HG02610 (cell line): ENCODE measurements at regions not wholly inside any gene's neighbourhood (a gene's known extent, or its start where the extent isn't known, plus 50 kb on each side); places are given as distances from the start of the nearest gene placed in this dataset.

ENCODE experiments used
- ATAC-seq: cut with Tn5 transposase; IDR thresholded peaks from one replicate; pipeline ENCODE4 v1.9.1; 2021; ENCODE audit warnings: mild to moderate bottlenecking, moderate library complexity; ENCODE audit not compliant: unreplicated experiment

- ATAC-seq: no peak
These were observed 119.2 kb downstream of the ACKR3 start for GRCh38 chr2:236688563-236689392.

DNA sequence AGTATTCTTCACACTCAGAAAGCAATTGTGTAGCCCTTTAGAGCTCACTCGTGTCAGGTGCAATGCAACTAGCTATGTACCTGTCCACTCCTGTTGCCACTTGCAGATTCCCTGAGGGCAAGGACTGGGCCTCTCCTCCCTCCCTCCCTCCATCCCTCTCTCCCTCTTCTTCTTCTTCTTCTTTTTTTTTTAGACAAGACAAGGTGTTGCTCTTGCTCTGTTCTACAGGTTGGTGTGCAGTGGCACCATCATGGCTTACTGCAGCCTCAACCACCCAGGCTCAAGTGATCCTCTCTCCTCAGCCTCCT is 119.7 kb downstream of the ACKR3 start:
- ATAC-seq: no peak

DNA sequence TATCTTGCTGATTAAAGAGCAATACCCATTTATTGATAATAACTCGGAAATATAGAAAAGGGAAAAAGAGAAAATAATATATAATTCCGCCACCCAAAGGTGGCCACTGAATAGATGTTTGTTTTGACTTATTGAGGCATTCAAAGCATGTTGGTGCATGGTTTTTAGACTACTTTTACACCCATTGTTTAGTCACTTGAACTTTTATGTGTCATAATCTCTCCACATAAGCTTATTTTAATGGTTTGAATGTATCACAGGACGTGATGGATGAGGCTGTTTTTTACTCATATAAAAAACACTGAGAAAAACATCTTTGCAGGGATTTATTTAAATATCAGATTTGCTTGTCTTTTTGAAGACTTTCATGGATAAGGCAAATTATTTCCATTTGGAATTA is 120.4 kb downstream of the ACKR3 start:
- no peak for ATAC-seq

- ATAC-seq: no peak
These were observed 121.1 kb downstream of the ACKR3 start for GRCh38 chr2:236690726-236691125.

DNA sequence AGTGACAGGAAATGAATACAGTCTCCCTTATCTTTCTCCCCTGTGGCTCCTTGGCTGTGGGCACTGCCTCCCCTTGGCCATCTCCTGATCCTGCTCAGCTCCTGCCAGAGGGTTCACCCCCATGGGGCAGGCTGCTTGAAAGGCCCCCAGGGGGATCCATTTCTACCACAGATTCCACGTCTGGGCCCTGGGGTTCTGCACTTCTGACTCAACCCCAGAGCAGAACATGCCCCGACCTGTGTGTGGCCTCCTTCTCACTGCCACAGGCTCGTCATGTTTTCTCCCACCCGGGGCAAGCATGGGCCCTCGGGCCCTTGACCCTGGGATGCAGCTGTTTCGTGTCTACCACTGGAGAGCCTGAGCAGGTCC is 122.2 kb downstream of the ACKR3 start:
- peak; percentile 53 for ATAC-seq

DNA sequence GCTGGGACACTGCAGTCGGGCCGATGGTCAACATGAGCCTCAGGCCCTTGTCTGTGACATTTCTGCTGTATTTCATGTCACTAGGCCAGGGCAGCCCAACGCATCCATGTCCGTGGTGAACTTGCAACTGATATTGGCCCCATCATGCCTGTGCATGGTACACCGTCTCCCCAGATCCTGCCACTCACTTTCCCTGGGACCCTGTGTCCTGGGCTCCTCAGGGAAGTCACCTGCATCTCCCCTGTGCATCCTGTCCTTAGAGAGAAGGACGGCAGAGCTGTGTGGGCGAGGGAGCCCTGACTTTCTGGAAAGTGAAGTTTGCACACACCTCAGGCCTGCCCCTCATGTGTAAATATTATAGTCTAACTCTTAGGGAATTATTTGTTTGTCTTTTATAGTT is 123.3 kb downstream of the ACKR3 start:
- no peak for ATAC-seq

DNA sequence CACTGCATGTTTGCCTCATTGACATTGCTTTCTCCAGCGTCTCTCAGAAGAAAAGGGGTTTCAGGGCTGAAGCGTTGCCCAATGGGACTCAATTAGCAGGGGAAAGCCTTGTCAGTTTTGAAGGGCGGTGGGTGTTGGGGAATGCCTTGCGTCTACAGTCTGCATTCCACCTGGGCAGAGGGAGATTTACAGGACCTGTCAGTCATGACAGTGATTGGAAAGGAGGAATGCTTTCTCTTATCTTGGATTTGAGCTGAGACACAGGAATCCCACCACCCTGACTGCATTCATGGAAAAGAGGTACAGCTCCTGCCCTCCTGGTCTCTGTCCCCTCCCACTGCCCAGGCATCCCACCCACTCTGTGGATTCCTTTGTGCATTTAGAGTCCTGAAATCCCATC is 123.9 kb downstream of the ACKR3 start:
- no peak for ATAC-seq

DNA sequence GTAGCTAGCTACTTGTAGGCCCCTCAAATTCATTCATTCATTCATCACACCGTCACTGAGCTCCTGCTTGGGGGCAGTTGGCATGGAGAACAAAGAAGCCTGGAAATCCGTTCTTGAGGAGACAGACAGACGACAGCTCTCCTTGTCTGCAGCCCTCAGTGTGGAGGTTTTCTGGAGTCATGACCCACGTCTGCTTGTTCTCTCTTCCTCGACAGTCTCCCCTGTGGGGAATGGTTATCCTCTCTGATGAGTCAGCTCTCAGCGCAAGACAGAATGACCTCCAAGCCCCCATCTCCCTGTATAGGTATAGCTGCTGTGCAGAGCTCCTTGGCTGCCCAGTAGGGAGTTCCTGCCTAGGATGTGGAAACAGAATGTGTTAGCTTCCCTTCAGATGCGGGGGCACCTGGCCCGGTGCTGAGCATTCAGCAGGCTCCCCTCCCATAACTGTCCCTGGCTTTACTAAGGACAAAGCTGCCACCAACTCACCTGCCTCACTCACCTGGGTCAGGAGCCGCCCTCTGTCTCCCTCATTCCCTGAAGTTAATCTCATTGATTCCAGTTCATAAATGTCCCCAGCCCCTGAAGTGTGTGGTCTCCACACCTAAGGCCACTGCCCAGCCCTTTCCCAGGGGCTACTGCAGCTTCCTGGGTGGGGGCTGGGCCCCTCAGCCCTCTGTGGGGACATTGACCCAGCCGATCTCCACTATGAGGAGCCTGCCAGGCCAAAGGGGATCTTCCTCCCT is 124.7 kb downstream of the ACKR3 start:
- no peak for ATAC-seq

- ATAC-seq: no peak
These were observed 127.2 kb downstream of the ACKR3 start for GRCh38 chr2:236696834-236697233.

DNA sequence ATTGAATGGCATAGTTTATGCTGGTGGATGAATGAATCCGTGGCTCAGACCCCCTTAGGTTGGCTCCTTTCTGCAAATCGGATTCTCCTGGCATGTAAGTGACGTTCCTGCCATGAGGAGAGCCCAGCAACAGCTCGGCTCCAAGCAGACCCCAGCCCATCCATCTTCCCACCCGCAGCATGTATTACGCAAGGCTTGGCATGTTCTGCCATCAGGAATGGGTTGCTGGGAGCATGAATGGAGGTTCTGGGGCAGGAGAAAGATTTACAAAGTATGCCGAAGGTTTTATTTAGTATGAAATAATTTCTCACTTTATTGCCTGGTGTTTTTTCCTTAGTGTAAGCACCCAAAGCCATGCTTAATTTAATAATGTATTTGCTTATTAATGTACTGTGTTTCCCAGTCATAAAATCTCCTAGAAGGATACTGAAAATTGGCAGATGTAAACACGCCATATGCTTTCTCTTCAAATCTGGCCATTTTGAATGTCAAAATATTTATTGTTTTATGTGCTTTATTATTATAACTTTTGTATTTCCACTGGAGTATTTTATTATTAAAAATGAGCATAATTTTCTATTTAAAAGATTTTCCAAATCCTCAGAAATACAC is 128.5 kb downstream of the ACKR3 start:
- ATAC-seq: no peak

GRCh38 chr2:236700703-236701102 is 131.1 kb downstream of the ACKR3 start:
- ATAC-seq: no peak

- ATAC-seq: no peak
These were observed 133.2 kb downstream of the ACKR3 start for GRCh38 chr2:236702657-236703372.

GRCh38 chr2:236703373-236703709 is 133.7 kb downstream of the ACKR3 start:
- ATAC-seq: no peak

DNA sequence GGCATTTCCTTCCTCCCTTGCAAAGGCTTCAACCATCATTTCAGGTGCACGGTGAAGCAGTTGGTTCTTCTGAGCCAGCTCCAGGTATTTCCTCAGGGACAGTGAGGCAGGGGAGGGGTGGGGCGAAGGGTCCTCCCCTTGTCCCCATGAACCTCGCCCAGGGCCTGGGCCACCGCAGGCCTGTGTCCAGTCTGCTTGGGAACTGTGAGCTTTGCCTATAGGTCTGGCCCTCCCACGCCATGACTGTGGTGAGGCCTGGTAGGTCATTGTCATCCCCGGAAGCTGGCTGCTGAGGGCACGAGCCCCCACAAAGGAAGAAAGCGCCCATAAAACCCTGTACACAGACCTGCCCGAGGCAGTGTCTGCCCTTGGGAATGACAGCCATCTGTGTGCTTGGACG is 134.3 kb downstream of the ACKR3 start:
- no peak for ATAC-seq

- ATAC-seq: no peak
These were observed 135.3 kb downstream of the ACKR3 start for GRCh38 chr2:236704887-236705286.

DNA sequence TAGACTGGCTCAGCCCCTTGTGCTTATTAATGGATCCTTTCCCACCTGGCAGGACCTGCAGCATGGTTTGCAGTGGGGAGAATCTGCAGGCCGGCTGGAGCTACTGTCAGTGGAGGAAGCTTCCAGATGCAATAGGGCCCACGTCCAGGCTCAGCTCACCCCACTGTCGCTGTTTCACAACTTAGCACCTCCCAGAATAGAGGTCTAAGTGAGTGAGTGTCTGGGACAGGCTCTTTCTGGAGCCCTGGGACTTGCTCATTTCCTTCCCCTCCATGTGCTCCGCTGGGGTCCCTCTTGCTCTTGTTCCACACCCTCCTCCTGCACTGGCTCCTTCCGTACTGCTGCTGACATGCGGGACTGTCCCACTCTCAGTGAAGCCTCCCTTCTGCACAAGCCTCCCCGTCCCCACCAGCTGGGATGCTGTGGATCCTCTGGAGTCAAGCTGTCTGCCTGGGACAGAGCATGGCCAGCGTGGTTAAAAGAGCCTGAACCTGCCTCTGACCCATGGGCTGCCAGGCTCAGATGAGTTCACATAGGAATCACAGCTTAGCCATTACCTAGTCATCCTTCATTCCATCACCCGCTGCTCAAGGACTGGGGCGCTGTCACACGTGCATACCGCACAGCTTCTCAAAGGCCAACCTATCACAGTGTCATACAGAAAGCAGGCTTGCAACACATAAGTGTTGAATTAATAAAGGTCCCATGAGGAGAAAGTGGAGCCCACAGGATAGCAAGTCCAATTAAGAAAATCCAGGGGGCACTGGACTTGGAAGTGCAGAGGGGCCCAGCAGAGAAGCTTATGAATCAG is 135.9 kb downstream of the ACKR3 start:
- ATAC-seq: no peak

GRCh38 chr2:236706288-236706687 is 136.7 kb downstream of the ACKR3 start:
- no peak for ATAC-seq

- ATAC-seq: no peak
These were observed 137.2 kb downstream of the ACKR3 start for GRCh38 chr2:236706803-236707202.

DNA sequence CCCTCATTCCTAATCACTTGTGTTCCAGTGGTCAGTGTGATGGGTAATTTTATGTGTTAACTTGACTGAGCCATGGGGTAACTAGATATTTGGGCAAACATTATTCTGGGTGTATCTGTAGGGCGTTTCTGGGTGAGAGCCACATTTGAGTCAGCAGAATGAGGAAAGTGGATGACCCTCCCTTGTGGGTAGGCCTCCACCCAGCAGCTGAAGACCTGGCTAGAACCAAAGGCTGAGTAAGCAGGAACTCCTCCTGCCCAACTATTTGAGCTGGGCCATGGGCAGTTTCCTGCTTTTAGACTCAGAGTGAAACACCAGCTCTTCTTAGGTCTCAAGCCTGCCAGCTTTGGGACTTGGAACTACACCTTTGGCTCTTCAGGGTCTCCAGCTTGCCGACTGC is 141.8 kb downstream of the ACKR3 start:
- ATAC-seq: no peak

GRCh38 chr2:236712304-236712703 is 142.7 kb downstream of the ACKR3 start:
- ATAC-seq: no peak
